HUES48 (cell line): ENCODE measurements at regions not wholly inside any gene's neighbourhood (a gene's known extent, or its start where the extent isn't known, plus 50 kb on each side); places are given as distances from the start of the nearest gene placed in this dataset.
"Not testable (repeated sequence)": the region's sequence is repeated elsewhere in the genome, so short reads cannot be mapped to it uniquely, and the experiment has no call there.

Experiments
- H3K27ac ChIP-seq: one replicate; pipeline ENCODE4 v1.7.0; 2013; ENCODE audit warnings: low read depth, low read length, inconsistent platforms
- H3K27me3 ChIP-seq: 2 replicates; pipeline ENCODE4 v1.6.1; 2013; ENCODE audit warnings: mild to moderate bottlenecking, low read length; ENCODE audit not compliant: control insufficient read depth, insufficient read depth
- H3K36me3 ChIP-seq: 2 replicates; pipeline ENCODE4 v1.6.1; 2013; ENCODE audit warnings: low read length; ENCODE audit not compliant: control insufficient read depth, insufficient read depth
- H3K4me1 ChIP-seq: 2 replicates; pipeline ENCODE4 v1.6.1; 2013; ENCODE audit warnings: mild to moderate bottlenecking, low read length; ENCODE audit not compliant: control insufficient read depth, insufficient read depth
- H3K4me3 ChIP-seq: 2 replicates; pipeline ENCODE4 v1.5.1; 2013; ENCODE audit warnings: mild to moderate bottlenecking, low read depth, low read length
- H3K9ac ChIP-seq: 2 replicates; pipeline ENCODE4 v1.6.1; 2013; ENCODE audit warnings: mild to moderate bottlenecking, low read depth, low read length, moderate library complexity
- H3K9me3 ChIP-seq: 2 replicates; pipeline ENCODE4 v1.6.1; 2013; ENCODE audit warnings: low read length; ENCODE audit not compliant: control insufficient read depth, insufficient read depth

- Histone ChIP-seq H3K9me3 (no peaks in the 10 kb centered on the region), H3K9ac (no peak overlapping the region), H3K4me1 (peaks cover 18% of the 10 kb centered on the region), H3K4me3 (no peak overlapping the region), H3K27me3 (no peaks in the 10 kb centered on the region), H3K27ac (peak overlapping the region; percentile 42), H3K36me3 (no peaks in the 10 kb centered on the region)
Measured at GRCh38 chr2:7145707-7146106, 228.5 kb downstream of the RNF144A start.

GRCh38 chr2:7146151-7146550, 228.9 kb downstream of the RNF144A start:
- Histone ChIP-seq H3K9ac (no peak overlapping the region), H3K27ac (peak overlapping the region; percentile 42), H3K36me3 (no peaks in the 10 kb centered on the region), H3K4me1 (peaks cover 18% of the 10 kb centered on the region), H3K4me3 (no peak overlapping the region), H3K27me3 (no peaks in the 10 kb centered on the region), H3K9me3 (no peaks in the 10 kb centered on the region)

GRCh38 chr2:7154656-7155055, 237.4 kb downstream of the RNF144A start:
- H3K36me3 ChIP-seq, result no peaks in the 10 kb centered on the region
- H3K9ac ChIP-seq, result no peak overlapping the region
- H3K9me3 ChIP-seq, result no peaks in the 10 kb centered on the region
- H3K4me1 ChIP-seq, result no peaks in the 10 kb centered on the region
- no peak overlapping the region for H3K27ac ChIP-seq
- H3K27me3 ChIP-seq, result no peaks in the 10 kb centered on the region
- H3K4me3 ChIP-seq, result no peak overlapping the region

GRCh38 chr2:7161501-7161900, 244.3 kb downstream of the RNF144A start:
- Histone ChIP-seq H3K4me3 (no peak overlapping the region), H3K9ac (no peak overlapping the region), H3K36me3 (no peaks in the 10 kb centered on the region), H3K27me3 (no peaks in the 10 kb centered on the region), H3K4me1 (peaks cover 9% of the 10 kb centered on the region), H3K9me3 (no peaks in the 10 kb centered on the region), H3K27ac (no peak overlapping the region)

- no peak overlapping the region for H3K9ac ChIP-seq
- H3K27me3 ChIP-seq, result no peaks in the 10 kb centered on the region
- H3K36me3 ChIP-seq, result no peaks in the 10 kb centered on the region
- H3K4me1 ChIP-seq, result peaks cover 9% of the 10 kb centered on the region
- no peaks in the 10 kb centered on the region for H3K9me3 ChIP-seq
- no peak overlapping the region for H3K4me3 ChIP-seq
- H3K27ac ChIP-seq, result no peak overlapping the region
Measured at GRCh38 chr2:7165736-7166135, 248.5 kb downstream of the RNF144A start.

GRCh38 chr2:7167801-7168411, 250.7 kb downstream of the RNF144A start:
- Histone ChIP-seq H3K36me3 (no peaks in the 10 kb centered on the region), H3K27ac (no peak overlapping the region), H3K4me1 (no peaks in the 10 kb centered on the region), H3K4me3 (no peak overlapping the region), H3K9ac (no peak overlapping the region), H3K9me3 (no peaks in the 10 kb centered on the region), H3K27me3 (no peaks in the 10 kb centered on the region)

DNA sequence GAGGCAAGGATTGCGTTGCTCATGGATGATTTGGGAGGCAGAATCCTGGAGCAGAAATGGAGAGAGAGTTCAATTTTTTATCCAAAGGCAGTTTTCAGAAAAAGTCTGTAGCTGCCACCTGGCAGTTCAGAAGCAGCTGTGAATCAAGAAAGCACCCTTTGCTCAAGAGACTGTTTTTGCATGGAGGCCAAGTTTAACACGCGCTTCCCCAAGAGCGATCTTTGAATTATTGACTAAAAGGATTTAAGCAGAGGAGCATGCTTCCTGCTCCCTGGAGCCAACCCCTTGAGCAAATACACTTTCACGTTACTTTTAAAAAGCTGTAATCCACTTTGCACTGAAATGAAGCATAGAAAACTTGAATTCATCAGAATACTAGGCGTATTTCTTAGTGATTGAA, 252.4 kb downstream of the RNF144A start:
- Histone ChIP-seq H3K9me3 (no peaks in the 10 kb centered on the region), H3K27ac (no peak overlapping the region), H3K4me1 (no peaks in the 10 kb centered on the region), H3K27me3 (no peaks in the 10 kb centered on the region), H3K9ac (no peak overlapping the region), H3K36me3 (no peaks in the 10 kb centered on the region), H3K4me3 (no peak overlapping the region)

- not testable (repeated sequence) for H3K27me3 ChIP-seq, H3K27ac ChIP-seq, H3K9ac ChIP-seq, H3K4me3 ChIP-seq, H3K4me1 ChIP-seq, H3K9me3 ChIP-seq, H3K36me3 ChIP-seq
Measured at GRCh38 chr2:7178996-7179395, 261.8 kb downstream of the RNF144A start.

DNA sequence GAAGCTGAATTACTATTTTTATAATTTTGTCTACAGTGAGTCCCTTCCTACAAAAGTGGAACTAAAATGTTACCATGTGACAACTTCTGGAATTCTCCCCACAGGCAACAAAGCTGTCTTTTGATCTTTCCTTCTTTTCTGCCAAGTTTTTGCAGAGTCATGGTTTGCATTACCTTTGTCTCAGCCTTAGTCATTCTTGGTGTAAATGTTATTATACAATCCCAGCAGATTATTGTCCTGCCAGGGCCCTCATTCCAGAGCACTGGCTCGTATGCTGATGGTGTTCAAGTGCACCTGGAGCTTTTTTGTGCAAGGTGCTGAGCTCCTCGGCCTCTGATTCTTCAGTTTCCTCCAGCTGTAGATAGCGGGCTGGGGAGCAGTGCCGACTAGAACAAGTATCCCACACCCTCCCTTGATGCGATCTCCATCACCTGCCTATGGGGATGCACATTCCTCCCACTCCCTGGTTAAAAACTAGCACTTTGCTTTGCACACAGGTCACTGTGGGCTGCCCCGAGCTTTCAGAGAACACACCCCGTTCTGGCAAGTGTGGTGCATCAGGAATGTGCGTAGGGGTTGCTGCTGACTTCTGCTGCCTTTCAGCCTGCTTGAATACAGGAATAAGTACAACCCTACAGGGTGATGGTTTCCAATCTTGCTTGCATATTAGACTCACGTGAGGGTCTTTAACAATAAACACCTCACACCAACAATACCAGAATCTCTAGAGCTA, 263.6 kb downstream of the RNF144A start:
- H3K9ac ChIP-seq, result no peak overlapping the region
- H3K27me3 ChIP-seq, result no peaks in the 10 kb centered on the region
- H3K4me1 ChIP-seq, result peaks cover 13% of the 10 kb centered on the region; the same call in 1 of the 2 replicates
- H3K9me3 ChIP-seq, result no peaks in the 10 kb centered on the region
- H3K36me3 ChIP-seq, result no peaks in the 10 kb centered on the region
- H3K27ac ChIP-seq, result no peak overlapping the region
- no peak overlapping the region for H3K4me3 ChIP-seq

GRCh38 chr2:7182525-7182924, 265.3 kb downstream of the RNF144A start:
- H3K4me3 ChIP-seq, result no peak overlapping the region
- no peak overlapping the region for H3K27ac ChIP-seq
- no peaks in the 10 kb centered on the region for H3K27me3 ChIP-seq
- H3K4me1 ChIP-seq, result peaks cover 13% of the 10 kb centered on the region; the same call in 1 of the 2 replicates
- H3K9me3 ChIP-seq, result no peaks in the 10 kb centered on the region
- no peaks in the 10 kb centered on the region for H3K36me3 ChIP-seq
- no peak overlapping the region for H3K9ac ChIP-seq

GRCh38 chr2:7189106-7189505, 271.9 kb downstream of the RNF144A start:
- Histone ChIP-seq H3K4me3 (no peak overlapping the region), H3K4me1 (peaks cover 21% of the 10 kb centered on the region), H3K27me3 (no peaks in the 10 kb centered on the region), H3K27ac (no peak overlapping the region), H3K9me3 (no peaks in the 10 kb centered on the region), H3K9ac (no peak overlapping the region), H3K36me3 (no peaks in the 10 kb centered on the region)
